ENCODE measurements at regions not wholly inside any gene's neighbourhood (a gene's known extent, or its start where the extent isn't known, plus 50 kb on each side); places are given as distances from the start of the nearest gene placed in this dataset.

DNA sequence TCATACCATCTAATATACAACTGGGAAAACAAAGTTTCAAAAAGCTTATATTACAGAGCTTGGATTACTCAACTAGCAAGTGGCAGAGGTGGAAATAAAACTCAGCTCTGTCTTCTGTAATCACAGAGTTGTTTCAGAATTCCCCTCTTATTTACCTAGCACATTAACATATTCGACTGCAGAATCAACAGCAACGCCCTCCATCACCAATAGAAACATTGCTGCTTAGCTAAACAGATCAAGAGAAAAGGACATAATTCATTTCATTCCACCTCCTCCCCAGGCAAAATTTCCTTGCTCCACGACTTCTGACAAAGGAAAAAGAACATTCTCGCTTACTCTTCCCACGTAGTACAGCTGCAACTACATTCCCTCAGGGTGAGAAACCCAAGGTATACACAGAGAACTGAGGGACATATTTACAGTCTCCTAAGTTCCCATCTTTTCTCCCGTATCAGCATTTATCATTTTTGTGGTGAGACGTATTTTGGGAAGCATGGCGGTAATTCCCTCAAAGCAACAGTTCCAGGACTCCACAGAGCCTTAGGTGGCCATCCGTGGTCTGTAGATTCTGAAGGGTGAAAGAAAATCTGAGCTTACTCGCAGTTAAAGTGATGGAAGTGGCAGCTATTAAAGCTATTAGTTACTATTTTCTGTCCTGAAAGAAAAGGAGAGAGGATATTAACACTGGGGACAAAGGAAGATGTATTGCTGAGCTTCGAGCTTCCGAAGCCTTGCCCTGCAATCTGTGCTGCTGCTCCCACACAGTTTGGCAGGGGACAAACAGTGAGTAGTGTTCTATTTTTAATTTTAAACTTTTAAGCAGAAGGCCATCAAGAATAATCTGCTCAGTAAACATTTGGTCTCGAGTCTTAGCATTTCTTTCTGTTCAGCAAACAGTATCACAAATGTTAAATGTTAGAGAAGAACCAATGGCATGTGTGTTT lies 1296.2 kb downstream of the CDH8 start:
- CTCF ChIA-PET, result no interaction called here
- no peak overlapping the region for H3K4me3 Mint-ChIP-seq
- H3K27me3 Mint-ChIP-seq, result no peaks in the 10 kb centered on the region
- no peaks in the 10 kb centered on the region for H3K36me3 Mint-ChIP-seq
- ATAC-seq, result no peak
- peaks cover 18% of the 10 kb centered on the region for H3K9me3 Mint-ChIP-seq (ENCODE audit: low read depth)
- H3K4me1 Mint-ChIP-seq, result no peaks in the 10 kb centered on the region
- DNase-seq, result no peak
- H3K27ac Mint-ChIP-seq, result no peak overlapping the region

DNA sequence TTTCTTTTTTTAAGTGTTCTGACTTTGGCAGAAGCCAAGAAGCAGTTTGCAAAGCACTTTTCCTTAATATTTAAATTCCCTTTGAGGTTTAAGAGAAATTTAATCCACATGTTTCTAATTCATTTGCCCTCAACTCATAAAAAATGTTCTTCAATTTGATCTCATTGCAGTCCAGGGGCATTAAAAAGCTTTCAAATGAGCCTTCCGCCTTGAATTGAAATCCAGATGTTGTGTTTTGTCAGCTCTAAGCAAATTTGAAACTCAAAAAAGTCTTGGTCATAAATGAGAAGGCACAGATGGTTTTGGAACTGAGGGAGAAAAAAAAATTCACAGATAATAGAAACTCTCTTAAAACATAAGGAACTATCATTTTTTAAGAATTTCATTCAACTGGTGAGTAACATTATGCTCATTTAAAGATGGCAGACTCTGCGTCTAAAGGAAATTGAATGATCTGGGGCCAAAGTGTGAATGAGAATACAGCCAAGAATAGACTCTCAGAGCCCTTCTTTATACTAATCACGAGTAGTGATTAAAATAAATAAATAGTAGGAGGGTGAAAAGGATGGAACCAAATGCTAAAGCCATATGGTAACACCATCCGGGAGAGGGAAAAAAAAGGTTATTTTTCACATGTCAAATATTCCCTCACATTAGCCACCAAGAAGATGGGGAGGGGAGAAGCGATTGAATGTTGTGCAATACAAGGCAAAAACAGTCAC lies 1304.7 kb downstream of the CDH8 start:
- CTCF ChIA-PET, result no interaction called here
- H3K4me1 Mint-ChIP-seq, result no peaks in the 10 kb centered on the region

DNA sequence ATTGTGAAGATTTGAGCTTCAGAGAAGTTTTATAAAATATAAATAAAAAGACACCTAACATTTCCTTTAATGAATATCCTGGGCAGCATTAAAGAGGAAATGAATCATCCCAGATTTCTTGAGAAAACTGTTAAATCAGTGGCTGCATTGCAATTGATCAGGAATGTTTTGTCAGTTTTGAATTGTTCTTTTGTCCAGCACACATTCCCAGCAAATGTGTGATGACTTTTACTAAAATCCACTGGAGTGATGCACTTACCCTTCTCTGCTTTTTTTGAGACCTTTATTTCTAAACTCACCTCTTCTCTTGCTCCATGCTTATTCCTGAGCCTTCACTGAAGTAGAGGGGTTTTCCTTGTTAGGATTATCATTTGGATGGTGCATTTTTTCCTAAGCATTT lies 1307.2 kb downstream of the CDH8 start:
- Mint-ChIP-seq H3K9me3 (ENCODE audit: low read depth) (peaks cover 14% of the 10 kb centered on the region), H3K27ac (no peak overlapping the region), H3K4me3 (no peak overlapping the region), H3K4me1 (no peaks in the 10 kb centered on the region), H3K36me3 (no peaks in the 10 kb centered on the region), H3K27me3 (no peaks in the 10 kb centered on the region)
- no peak for ATAC-seq
- DNase-seq, result no peak
- CTCF ChIA-PET, result no interaction called here

More for the DNA sequence above, 1304.7 kb downstream of the CDH8 start:
- Mint-ChIP-seq H3K9me3 (ENCODE audit: low read depth) (peaks cover 18% of the 10 kb centered on the region), H3K36me3 (no peaks in the 10 kb centered on the region), H3K27me3 (no peaks in the 10 kb centered on the region), H3K4me3 (no peak overlapping the region), H3K27ac (no peak overlapping the region)
- DNase-seq (no peak), ATAC-seq (no peak)

DNA sequence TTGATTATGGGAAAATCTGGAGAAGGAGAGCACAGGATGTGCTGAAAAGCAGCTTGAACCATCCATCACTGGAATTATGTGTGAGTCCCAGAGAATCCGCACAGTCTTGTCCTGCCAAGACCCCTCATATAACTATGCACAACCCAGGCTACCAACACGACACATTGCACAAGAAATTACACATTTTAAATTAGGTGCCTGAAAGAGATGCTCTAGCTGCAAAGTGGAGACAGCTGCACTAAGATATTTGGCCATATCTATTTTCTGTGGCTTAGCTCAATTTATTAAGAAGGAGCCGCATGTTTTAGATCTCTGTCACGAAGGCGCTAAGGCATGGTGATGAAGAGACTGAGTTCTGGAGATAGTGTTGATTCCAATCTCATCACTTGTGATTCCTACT lies 1308.4 kb downstream of the CDH8 start:
- CTCF ChIA-PET, result no interaction called here
- Mint-ChIP-seq H3K36me3 (no peaks in the 10 kb centered on the region), H3K27ac (no peak overlapping the region), H3K4me3 (no peak overlapping the region), H3K4me1 (no peaks in the 10 kb centered on the region), H3K27me3 (no peaks in the 10 kb centered on the region), H3K9me3 (ENCODE audit: low read depth) (peaks cover 16% of the 10 kb centered on the region)
- ATAC-seq, result no peak
- no peak for DNase-seq

DNA sequence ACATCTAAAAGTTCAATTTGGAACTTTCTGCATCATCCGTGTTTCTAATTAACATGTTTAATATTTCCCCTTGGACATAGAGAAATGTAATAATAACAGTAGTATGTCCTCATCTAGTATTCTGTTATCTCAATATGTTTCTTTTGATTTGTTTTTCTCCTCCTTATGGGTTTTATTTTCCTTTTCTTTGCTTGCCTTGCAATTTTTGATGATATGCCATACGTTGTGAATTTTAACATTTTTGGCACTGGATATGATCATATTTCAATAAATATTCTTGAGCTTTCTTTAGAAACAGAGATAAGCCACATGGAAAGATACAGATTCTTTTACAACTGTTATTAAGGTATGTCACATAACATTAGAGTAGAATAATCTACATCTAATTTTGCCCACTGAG lies 1316.2 kb downstream of the CDH8 start:
- H3K27me3 Mint-ChIP-seq, result no peaks in the 10 kb centered on the region
- H3K4me1 Mint-ChIP-seq, result no peaks in the 10 kb centered on the region
- CTCF ChIA-PET, result no interaction called here
- peaks cover 23% of the 10 kb centered on the region for H3K9me3 Mint-ChIP-seq (ENCODE audit: low read depth)
- no peak overlapping the region for H3K27ac Mint-ChIP-seq
- no peak for ATAC-seq
- H3K4me3 Mint-ChIP-seq, result no peak overlapping the region
- H3K36me3 Mint-ChIP-seq, result no peaks in the 10 kb centered on the region
- DNase-seq, result no peak

DNA sequence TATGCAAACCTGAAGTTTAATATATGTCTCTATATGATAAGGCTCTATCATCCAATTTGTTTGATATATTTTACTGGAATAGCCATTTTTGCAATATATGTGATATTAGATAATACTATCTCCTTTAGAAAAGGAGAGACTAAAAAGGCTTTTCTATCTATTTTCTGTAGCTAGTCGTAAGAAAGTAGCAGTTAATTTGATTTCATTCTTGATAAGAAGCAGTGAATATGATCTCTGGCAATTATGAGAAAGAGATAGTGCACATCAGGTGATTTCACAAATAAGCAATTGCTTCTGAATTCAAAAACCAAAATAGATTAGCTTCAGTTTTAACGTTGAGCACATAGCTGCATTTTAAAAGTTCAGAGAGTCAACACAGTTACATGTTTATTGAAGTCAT lies 1318.4 kb downstream of the CDH8 start:
- H3K27me3 Mint-ChIP-seq, result no peaks in the 10 kb centered on the region
- H3K4me1 Mint-ChIP-seq, result no peaks in the 10 kb centered on the region
- CTCF ChIA-PET, result no interaction called here
- ATAC-seq (no peak), DNase-seq (no peak)
- no peak overlapping the region for H3K27ac Mint-ChIP-seq
- H3K9me3 Mint-ChIP-seq (ENCODE audit: low read depth), result peaks cover 22% of the 10 kb centered on the region
- H3K4me3 Mint-ChIP-seq, result no peak overlapping the region
- H3K36me3 Mint-ChIP-seq, result no peaks in the 10 kb centered on the region

DNA sequence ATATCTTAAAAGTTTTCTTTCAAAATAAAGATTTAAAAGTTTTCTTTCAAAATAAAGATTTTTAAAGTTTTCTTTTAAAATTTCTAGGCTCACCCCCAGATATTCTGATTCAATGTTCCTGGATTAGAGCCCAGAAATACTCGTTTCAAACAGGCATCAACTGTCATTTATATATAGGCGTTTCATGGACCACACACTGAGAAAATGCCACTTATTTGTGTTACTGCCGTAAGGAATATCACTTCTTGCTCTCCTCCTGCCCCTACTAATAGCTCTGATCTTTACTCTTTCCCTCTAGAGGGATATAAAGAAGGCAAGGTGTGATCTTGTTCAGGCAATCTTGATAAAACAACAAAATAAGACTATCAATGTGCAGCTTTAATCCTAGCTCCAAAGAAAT lies 1324.1 kb downstream of the CDH8 start:
- no peak for DNase-seq
- no peak for ATAC-seq
- H3K9me3 Mint-ChIP-seq (ENCODE audit: low read depth), result peaks cover 12% of the 10 kb centered on the region
- H3K27ac Mint-ChIP-seq, result no peak overlapping the region
- H3K4me1 Mint-ChIP-seq, result no peaks in the 10 kb centered on the region
- H3K27me3 Mint-ChIP-seq, result no peaks in the 10 kb centered on the region
- no peaks in the 10 kb centered on the region for H3K36me3 Mint-ChIP-seq
- no peak overlapping the region for H3K4me3 Mint-ChIP-seq
- CTCF ChIA-PET, result no interaction called here

DNA sequence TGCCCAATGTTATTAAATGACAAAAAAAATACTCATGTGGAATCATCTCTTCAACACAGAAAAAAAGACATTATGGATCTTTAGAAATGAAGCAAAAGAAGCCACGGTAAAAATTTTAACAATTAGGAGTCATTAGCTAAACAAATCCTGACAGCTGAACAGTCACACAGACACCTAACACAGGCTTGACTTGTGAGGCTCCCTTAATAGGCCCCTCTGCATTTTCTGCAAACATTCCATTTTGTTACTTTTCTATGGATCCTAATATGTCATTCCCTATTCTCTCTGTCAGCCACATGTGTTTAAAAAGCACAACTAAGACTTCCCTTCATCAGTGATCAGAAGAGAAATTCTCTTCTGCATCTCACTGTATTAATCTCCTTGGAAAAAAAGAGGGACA lies 1331.5 kb downstream of the CDH8 start:
- Mint-ChIP-seq H3K9me3 (ENCODE audit: low read depth) (peaks cover 4% of the 10 kb centered on the region), H3K27me3 (no peaks in the 10 kb centered on the region), H3K4me1 (no peaks in the 10 kb centered on the region), H3K4me3 (no peak overlapping the region), H3K36me3 (no peaks in the 10 kb centered on the region), H3K27ac (no peak overlapping the region)
- no peak for DNase-seq
- CTCF ChIA-PET, result no interaction called here
- ATAC-seq, result no peak

DNA sequence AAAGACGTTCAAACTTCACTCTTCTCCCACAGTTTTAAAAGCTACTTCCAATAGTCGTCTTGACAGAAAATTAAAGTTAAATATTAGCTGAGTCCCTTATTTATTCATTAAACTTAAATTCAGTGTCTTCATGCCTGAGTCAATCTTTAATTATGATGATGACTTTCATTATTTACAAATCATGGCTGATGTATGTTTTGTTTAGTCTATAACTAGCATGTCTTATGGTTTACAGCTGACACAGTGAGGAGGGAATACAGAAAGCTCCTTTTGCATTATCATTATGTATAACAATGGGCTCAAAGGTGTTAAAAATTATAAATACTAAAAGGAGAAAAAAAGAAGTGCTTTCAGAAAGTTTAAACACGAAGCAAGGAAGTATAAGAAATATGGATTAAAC lies 1333.1 kb downstream of the CDH8 start:
- H3K9me3 Mint-ChIP-seq (ENCODE audit: low read depth), result peaks cover 3% of the 10 kb centered on the region
- no peak overlapping the region for H3K4me3 Mint-ChIP-seq
- no peak for DNase-seq
- H3K36me3 Mint-ChIP-seq, result no peaks in the 10 kb centered on the region
- H3K27me3 Mint-ChIP-seq, result no peaks in the 10 kb centered on the region
- CTCF ChIA-PET, result no interaction called here
- ATAC-seq, result no peak
- H3K4me1 Mint-ChIP-seq, result no peaks in the 10 kb centered on the region
- H3K27ac Mint-ChIP-seq, result no peak overlapping the region

DNA sequence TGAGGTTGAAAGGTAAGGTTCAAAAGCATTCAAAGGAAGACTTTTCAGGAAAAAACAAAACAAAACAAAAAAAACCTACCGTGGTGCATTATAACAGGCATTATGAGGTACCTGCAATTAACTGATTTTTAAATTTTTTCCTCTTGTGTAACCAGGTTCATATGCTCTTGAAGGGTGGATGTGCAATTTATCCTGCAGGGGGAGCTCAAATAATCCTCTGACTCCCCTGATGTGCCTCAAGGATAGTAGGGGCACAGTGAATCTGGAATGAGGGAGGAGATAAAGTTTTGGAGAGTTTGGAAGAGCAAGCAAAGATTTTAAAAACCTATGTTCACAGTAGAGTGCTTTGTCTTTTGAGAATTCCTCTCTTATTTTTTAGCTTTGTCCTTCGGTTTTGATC lies 1349.4 kb downstream of the CDH8 start:
- no peak for DNase-seq
- H3K4me3 Mint-ChIP-seq, result no peak overlapping the region
- H3K9me3 Mint-ChIP-seq (ENCODE audit: low read depth), result peaks cover 16% of the 10 kb centered on the region
- H3K36me3 Mint-ChIP-seq, result no peaks in the 10 kb centered on the region
- no peak overlapping the region for H3K27ac Mint-ChIP-seq
- H3K4me1 Mint-ChIP-seq, result no peaks in the 10 kb centered on the region
- CTCF ChIA-PET, result no interaction called here
- H3K27me3 Mint-ChIP-seq, result no peaks in the 10 kb centered on the region
- ATAC-seq, result no peak

DNA sequence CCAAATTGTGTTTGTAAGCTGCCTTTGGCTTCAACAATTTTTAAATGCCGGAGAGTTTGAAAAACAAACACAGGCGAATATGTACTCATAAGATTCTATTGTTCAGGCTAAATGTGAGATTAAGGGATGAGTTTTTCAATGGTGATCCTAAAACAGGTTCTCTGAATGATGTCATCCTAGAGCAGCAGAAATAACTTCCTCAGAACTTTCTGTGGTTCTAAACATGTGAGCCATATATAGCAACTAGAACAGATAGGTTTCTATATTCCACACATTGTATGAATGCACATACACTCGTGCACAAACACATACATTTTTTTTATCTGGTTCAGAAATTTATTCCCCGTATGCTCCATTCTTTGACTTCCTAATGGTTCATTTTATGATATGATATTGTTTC lies 1352.2 kb downstream of the CDH8 start:
- Mint-ChIP-seq H3K27ac (no peak overlapping the region), H3K27me3 (no peaks in the 10 kb centered on the region), H3K4me3 (no peak overlapping the region), H3K9me3 (ENCODE audit: low read depth) (peaks cover 24% of the 10 kb centered on the region), H3K4me1 (no peaks in the 10 kb centered on the region), H3K36me3 (no peaks in the 10 kb centered on the region)
- ATAC-seq (no peak), DNase-seq (no peak)
- CTCF ChIA-PET, result interaction anchor here (0.6 kb wide), 1 partner anchor 15 kb away, joined by 3 read pairs; no protein-coding TSS in a partner anchor

DNA sequence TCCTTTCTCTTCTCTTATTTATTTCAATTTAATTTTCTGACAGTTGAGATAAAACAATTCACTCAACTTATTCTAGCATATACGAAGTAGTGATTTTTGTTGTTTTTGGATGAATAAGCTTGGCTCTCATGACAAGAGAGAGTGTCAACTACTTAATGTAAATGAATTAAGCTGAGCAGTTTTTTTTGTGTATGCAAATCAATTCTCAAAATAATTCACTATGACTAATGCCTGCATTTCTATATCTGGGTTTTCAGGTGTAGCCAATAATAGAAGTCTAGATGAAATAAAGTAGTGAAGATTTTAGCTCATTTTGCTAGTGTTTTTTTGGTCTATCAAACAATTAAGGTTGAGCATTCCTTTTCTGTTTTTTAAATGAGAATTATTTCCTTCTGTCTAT lies 1354.0 kb downstream of the CDH8 start:
- CTCF ChIA-PET, result no interaction called here
- Mint-ChIP-seq H3K27me3 (no peaks in the 10 kb centered on the region), H3K9me3 (ENCODE audit: low read depth) (peaks cover 28% of the 10 kb centered on the region), H3K27ac (no peak overlapping the region), H3K36me3 (no peaks in the 10 kb centered on the region), H3K4me1 (no peaks in the 10 kb centered on the region), H3K4me3 (no peak overlapping the region)
- ATAC-seq (no peak), DNase-seq (no peak)

DNA sequence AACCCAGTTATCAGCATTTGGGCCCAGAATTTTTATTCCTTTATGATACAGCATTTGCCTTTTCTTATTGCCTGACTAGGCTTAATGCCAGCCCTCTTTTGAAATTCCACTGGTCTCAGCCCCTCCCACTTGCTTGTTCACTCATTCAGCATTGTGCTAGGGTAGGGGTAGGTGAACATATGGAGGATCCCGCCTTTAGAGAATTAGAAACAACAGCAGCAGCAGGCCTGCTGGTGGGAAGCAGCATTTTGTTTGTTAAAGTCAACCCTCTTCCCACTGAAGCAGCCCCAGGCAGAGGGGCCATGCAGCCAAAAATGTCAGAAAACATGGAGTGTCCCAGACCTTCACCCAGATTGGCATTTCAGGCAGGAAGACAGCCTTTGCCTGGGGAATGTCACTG lies 1355.2 kb downstream of the CDH8 start:
- CTCF ChIA-PET, result no interaction called here
- Mint-ChIP-seq H3K27me3 (no peaks in the 10 kb centered on the region), H3K4me1 (no peaks in the 10 kb centered on the region), H3K36me3 (no peaks in the 10 kb centered on the region), H3K4me3 (no peak overlapping the region), H3K9me3 (ENCODE audit: low read depth) (peaks cover 22% of the 10 kb centered on the region), H3K27ac (no peak overlapping the region)
- ATAC-seq (no peak), DNase-seq (no peak)

DNA sequence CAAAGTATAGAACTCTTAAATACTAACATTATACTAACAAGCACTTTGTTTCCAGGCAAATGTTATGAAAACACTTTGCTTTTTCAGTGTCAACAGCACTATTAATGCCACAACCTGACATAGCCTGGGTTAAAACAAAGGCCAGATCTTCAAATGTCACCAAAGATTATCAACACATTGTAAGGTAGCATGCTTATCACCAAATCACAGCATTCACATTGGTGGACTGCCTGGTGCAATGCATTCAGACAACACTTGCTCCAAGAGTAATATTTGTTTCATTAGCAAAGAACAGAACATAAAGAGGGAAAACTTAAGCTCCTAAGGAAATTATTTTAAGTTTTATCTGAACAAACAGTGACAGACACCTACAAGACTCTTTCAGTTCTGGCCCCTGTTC lies 1361.2 kb downstream of the CDH8 start:
- Mint-ChIP-seq H3K27ac (no peak overlapping the region), H3K4me1 (no peaks in the 10 kb centered on the region), H3K4me3 (no peak overlapping the region), H3K9me3 (ENCODE audit: low read depth) (peaks cover 14% of the 10 kb centered on the region), H3K36me3 (no peaks in the 10 kb centered on the region), H3K27me3 (no peaks in the 10 kb centered on the region)
- CTCF ChIA-PET, result no interaction called here
- DNase-seq (no peak), ATAC-seq (no peak)

All from activated CD8-positive, alpha-beta memory T cell treated with anti-CD3 and anti-CD28 coated beads, Interleukin-2, amount 10 ng/mL, durations not matched to agents 7 days and 5 days (primary cell).